Esophagus squamous epithelium (tissue), 5 donors: ENCODE measurements at regions not wholly inside any gene's neighbourhood (a gene's known extent, or its start where the extent isn't known, plus 50 kb on each side); places are given as distances from the start of the nearest gene placed in this dataset.

ENCODE experiments used
- DNase-seq: peaks from one replicate; lab custom pipeline; 2025; lab: John Stamatoyannopoulos, UW
- H3K27ac ChIP-seq, 4 donors: fragments of 200-600 bp; sonication (generic); one replicate each; pipeline ENCODE4 v1.5.1; 2016 to 2019; ENCODE audit warnings: mild to moderate bottlenecking in 1 of 4
- H3K27me3 ChIP-seq, 4 donors: fragments of 200-600 bp; sonication (generic); 1 replicate in 3 of 4; 2 replicates in 1 of 4; pipeline versions ENCODE4 v1.5.1 to v1.6.0; 2017 to 2021; ENCODE audit warnings: antibody characterized with exemption in 1 of 4
- H3K36me3 ChIP-seq, 3 donors: fragments of 200-600 bp; sonication (generic); one replicate each; pipeline ENCODE4 v1.5.1; 2016 to 2019
- H3K4me1 ChIP-seq, 3 donors: fragments of 200-600 bp; sonication (generic); one replicate each; pipeline ENCODE4 v1.5.1; 2017 to 2019
- H3K4me3 ChIP-seq, 4 donors: fragments of 200-600 bp; sonication (generic); 1 replicate in 3 of 4; 2 replicates in 1 of 4; pipeline ENCODE4 v1.5.1; 2016 to 2019; ENCODE audit warnings: mild to moderate bottlenecking in 2 of 4, moderate library complexity in 1 of 4
- H3K9me3 ChIP-seq, 3 donors: fragments of 200-600 bp; sonication (generic); one replicate each; pipeline ENCODE4 v1.5.1; 2016 to 2019
- POLR2A ChIP-seq, 4 donors: fragments of 450-650 bp; IDR thresholded peaks; one replicate each; pipeline ENCODE4 v1.6.1; 2017; ENCODE audit warnings: antibody characterized with exemption in 4 of 4, mild to moderate bottlenecking in 4 of 4, moderate library complexity in 3 of 4
- WGBS, 2 donors: methylation state at CpG; one replicate each; pipeline ENCODE4 v1.1.5; 2018; 5-methylcytosine and 5-hydroxymethylcytosine counted together
- intact Hi-C: fragments of 100-400 bp; cut with DNase I; formaldehyde crosslinking; loops from one replicate; pipeline ENCODE4 v1.15.0; 2022
- TF ChIP-seq, protein P1 (sequence below), 6 experiments: fragments of 450-650 bp in 4 of 6; fragments of 200-600 bp in 2 of 6; sonication (generic) in 2 of 6; IDR thresholded peaks; one replicate each; pipeline ENCODE4 v1.5.1; 2016 to 2019; ENCODE audit warnings: antibody characterized with exemption in 6 of 6, mild to moderate bottlenecking in 4 of 6, moderate library complexity in 4 of 6
- donor health status: DM: yes; HTN: yes; CAD: no.

GRCh38 chr4:34200535-34200934 lies 2043.8 kb downstream of the ARAP2 start:
- TF ChIP-seq, protein P1, sequence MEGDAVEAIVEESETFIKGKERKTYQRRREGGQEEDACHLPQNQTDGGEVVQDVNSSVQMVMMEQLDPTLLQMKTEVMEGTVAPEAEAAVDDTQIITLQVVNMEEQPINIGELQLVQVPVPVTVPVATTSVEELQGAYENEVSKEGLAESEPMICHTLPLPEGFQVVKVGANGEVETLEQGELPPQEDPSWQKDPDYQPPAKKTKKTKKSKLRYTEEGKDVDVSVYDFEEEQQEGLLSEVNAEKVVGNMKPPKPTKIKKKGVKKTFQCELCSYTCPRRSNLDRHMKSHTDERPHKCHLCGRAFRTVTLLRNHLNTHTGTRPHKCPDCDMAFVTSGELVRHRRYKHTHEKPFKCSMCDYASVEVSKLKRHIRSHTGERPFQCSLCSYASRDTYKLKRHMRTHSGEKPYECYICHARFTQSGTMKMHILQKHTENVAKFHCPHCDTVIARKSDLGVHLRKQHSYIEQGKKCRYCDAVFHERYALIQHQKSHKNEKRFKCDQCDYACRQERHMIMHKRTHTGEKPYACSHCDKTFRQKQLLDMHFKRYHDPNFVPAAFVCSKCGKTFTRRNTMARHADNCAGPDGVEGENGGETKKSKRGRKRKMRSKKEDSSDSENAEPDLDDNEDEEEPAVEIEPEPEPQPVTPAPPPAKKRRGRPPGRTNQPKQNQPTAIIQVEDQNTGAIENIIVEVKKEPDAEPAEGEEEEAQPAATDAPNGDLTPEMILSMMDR (IDR thresholded peaks at IDR 0.05): no peak
- no peak for TF ChIP-seq POLR2A (IDR thresholded peaks at IDR 0.05)
- 78 to 87% methylated on average over 2 of the region's 2 CpGs for WGBS, 2 donors

GRCh38 chr4:34202154-34202553 lies 2042.2 kb downstream of the ARAP2 start:
- Histone ChIP-seq H3K27ac (no peak overlapping the region), H3K4me3 (no peak overlapping the region), H3K27me3 (no peaks in the 10 kb centered on the region), H3K9me3 (no peaks in the 10 kb centered on the region), H3K4me1 (no peaks in the 10 kb centered on the region), H3K36me3 (no peaks in the 10 kb centered on the region)
- no peak for TF ChIP-seq POLR2A (IDR thresholded peaks at IDR 0.05)
- TF ChIP-seq, protein P1 (IDR thresholded peaks at IDR 0.05): no peak
- intact Hi-C loops: no loop called here
- no peak for DNase-seq

More at GRCh38 chr4:34200535-34200934, 2043.8 kb downstream of the ARAP2 start:
- H3K27ac ChIP-seq: no peak overlapping the region
- no peak for DNase-seq
- intact Hi-C loops: no loop called here
- no peaks in the 10 kb centered on the region for H3K9me3 ChIP-seq
- no peaks in the 10 kb centered on the region for H3K36me3 ChIP-seq
- H3K4me3 ChIP-seq: no peak overlapping the region
- H3K27me3 ChIP-seq: no peaks in the 10 kb centered on the region
- no peaks in the 10 kb centered on the region for H3K4me1 ChIP-seq

- intact Hi-C loops: no loop called here
These were observed 2023.7 kb downstream of the ARAP2 start for GRCh38 chr4:34220601-34221000.

GRCh38 chr4:34221986-34222385 lies 2022.3 kb downstream of the ARAP2 start:
- peaks cover 0 to 5% (median 0%) of the 10 kb centered on the region in 3 donors for H3K9me3 ChIP-seq
- no peak overlapping the region for H3K4me3 ChIP-seq
- H3K4me1 ChIP-seq: no peaks in the 10 kb centered on the region
- H3K27me3 ChIP-seq: no peaks in the 10 kb centered on the region
- 59 to 88% methylated on average over 1 of the region's 1 CpG for WGBS, 2 donors
- no peak for DNase-seq
- intact Hi-C loops: no loop called here
- H3K27ac ChIP-seq: no peak overlapping the region
- no peaks in the 10 kb centered on the region for H3K36me3 ChIP-seq
- TF ChIP-seq POLR2A (IDR thresholded peaks at IDR 0.05): no peak
- TF ChIP-seq, protein P1 (IDR thresholded peaks at IDR 0.05): no peak

More at GRCh38 chr4:34220601-34221000, 2023.7 kb downstream of the ARAP2 start:
- Histone ChIP-seq H3K4me1 (no peaks in the 10 kb centered on the region), H3K4me3 (no peak overlapping the region), H3K27ac (no peak overlapping the region), H3K27me3 (no peaks in the 10 kb centered on the region), H3K9me3 (peaks cover 0 to 3% (median 0%) of the 10 kb centered on the region in 3 donors), H3K36me3 (no peaks in the 10 kb centered on the region)
- TF ChIP-seq, protein P1 (IDR thresholded peaks at IDR 0.05): no peak
- TF ChIP-seq POLR2A (IDR thresholded peaks at IDR 0.05): no peak
- DNase-seq: no peak
- WGBS, 2 donors: 46 to 62% methylated on average over 1 of the region's 1 CpG

DNA sequence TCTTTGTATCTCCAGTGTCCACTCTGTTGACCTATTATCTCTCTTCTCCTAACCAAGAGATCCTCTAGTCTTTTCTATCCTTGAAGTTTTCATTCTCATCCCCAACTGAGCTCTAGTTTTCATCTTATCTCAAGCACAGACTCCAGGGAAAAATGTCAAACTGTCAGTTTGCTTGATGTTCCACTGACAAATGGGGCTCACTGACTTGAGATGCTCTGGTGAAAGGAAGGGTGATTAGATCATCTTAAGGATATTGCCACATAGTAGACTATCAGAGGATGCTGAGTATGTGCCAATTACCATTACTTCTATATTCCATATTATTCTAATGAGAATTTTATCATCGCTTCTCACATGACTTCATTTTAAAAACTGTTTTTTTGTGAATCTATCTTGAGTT lies 2008.2 kb downstream of the ARAP2 start:
- intact Hi-C loops: no loop called here
- WGBS, 2 donors: 76 to 88% methylated on average over 1 of the region's 1 CpG
- TF ChIP-seq, protein P1 (IDR thresholded peaks at IDR 0.05): no peak
- TF ChIP-seq POLR2A (IDR thresholded peaks at IDR 0.05): no peak
- Histone ChIP-seq H3K27me3 (no peaks in the 10 kb centered on the region), H3K4me3 (no peak overlapping the region), H3K4me1 (no peaks in the 10 kb centered on the region), H3K36me3 (no peaks in the 10 kb centered on the region), H3K9me3 (peaks cover 0 to 6% (median 0%) of the 10 kb centered on the region in 3 donors), H3K27ac (no peak overlapping the region)
- no peak for DNase-seq
